GM23338 (cell line): ENCODE measurements at regions not wholly inside any gene's neighbourhood (a gene's known extent, or its start where the extent isn't known, plus 50 kb on each side); places are given as distances from the start of the nearest gene placed in this dataset.

Experiments
- ATAC-seq: fragments of 200-7000 bp; cut with Tn5 transposase; 3 replicates; pipeline ENCODE4 v1.9.1; 2020
- DNase-seq: peaks from one replicate; pipeline ENCODE4 v3.0.0-alpha.2; 2015; ENCODE audit warnings: low spot score
- H2AFZ ChIP-seq: fragments of 200-600 bp; sonication (generic); 2 replicates; pipeline ENCODE4 v1.8.0; 2016; ENCODE audit warnings: antibody characterized with exemption, mild to moderate bottlenecking, moderate library complexity
- H3F3A ChIP-seq: fragments of 200-600 bp; sonication (generic); replicated peaks from 2 replicates; pipeline ENCODE4 v1.8.0; 2017; ENCODE audit warnings: antibody characterized with exemption, mixed run types, low read depth
- H3K27ac ChIP-seq: fragments of 200-600 bp; sonication (generic); 2 replicates; pipeline ENCODE4 v1.6.1; 2016; ENCODE audit warnings: low read depth
- H3K27me3 ChIP-seq: fragments of 200-600 bp; sonication (generic); 2 replicates; pipeline ENCODE4 v1.8.0; 2016; ENCODE audit warnings: mild to moderate bottlenecking, mixed run types, moderate library complexity; ENCODE audit not compliant: insufficient read depth
- H3K36me3 ChIP-seq: fragments of 200-600 bp; sonication (generic); 2 replicates; pipeline ENCODE4 v1.8.0; 2016; ENCODE audit warnings: mild to moderate bottlenecking; ENCODE audit not compliant: insufficient read depth
- H3K4me1 ChIP-seq: fragments of 200-600 bp; sonication (generic); 2 replicates; pipeline ENCODE4 v1.8.0; 2016; ENCODE audit warnings: mild to moderate bottlenecking, moderate library complexity; ENCODE audit not compliant: insufficient read depth
- H3K4me2 ChIP-seq: fragments of 200-600 bp; sonication (generic); 2 replicates; pipeline ENCODE4 v1.7.1; 2017; ENCODE audit warnings: mixed run types
- H3K4me3 ChIP-seq: fragments of 200-600 bp; sonication (generic); 2 replicates; pipeline ENCODE4 v1.6.1; 2016; ENCODE audit warnings: mixed run types
- H3K79me2 ChIP-seq: fragments of 200-600 bp; sonication (generic); replicated peaks from 2 replicates; pipeline ENCODE4 v1.8.0; 2017; ENCODE audit warnings: mild to moderate bottlenecking; ENCODE audit not compliant: insufficient read depth
- H3K9me2 ChIP-seq: fragments of 200-600 bp; sonication (generic); 2 replicates; pipeline ENCODE4 v1.8.0; 2017; ENCODE audit not compliant: insufficient read depth
- H4K20me1 ChIP-seq: fragments of 200-600 bp; sonication (generic); replicated peaks from 2 replicates; pipeline ENCODE4 v1.8.0; 2017; ENCODE audit warnings: mild to moderate bottlenecking; ENCODE audit not compliant: insufficient read depth
- H3K27ac Mint-ChIP-seq: 2 replicates; pipeline ENCODE4 v1.8.0; 2020; ENCODE audit warnings: inconsistent platforms, mild to moderate bottlenecking, moderate library complexity, mixed read lengths
- H3K27me3 Mint-ChIP-seq: 3 replicates; pipeline ENCODE4 v1.8.0; 2022; ENCODE audit warnings: low read depth, mild to moderate bottlenecking, moderate library complexity, mixed read lengths, inconsistent platforms; ENCODE audit not compliant: insufficient read depth, poor library complexity
- H3K36me3 Mint-ChIP-seq: 3 replicates; pipeline ENCODE4 v1.8.0; 2021; ENCODE audit warnings: low read depth, mild to moderate bottlenecking, inconsistent platforms, moderate library complexity, mixed read lengths
- H3K4me1 Mint-ChIP-seq: 3 replicates; pipeline ENCODE4 v1.8.0; 2020; ENCODE audit warnings: mild to moderate bottlenecking, inconsistent platforms, mixed read lengths
- H3K4me3 Mint-ChIP-seq: 3 replicates; pipeline ENCODE4 v1.8.0; 2021; ENCODE audit warnings: moderate library complexity, mild to moderate bottlenecking, inconsistent platforms, mixed read lengths
- H3K9me3 Mint-ChIP-seq: 3 replicates; pipeline ENCODE4 v1.8.0; 2020; ENCODE audit warnings: moderate library complexity, mild to moderate bottlenecking, inconsistent platforms, mixed read lengths
- CREB1 ChIP-seq: fragments of 250-450 bp; sonication (Bioruptor Pico); IDR thresholded peaks from 2 replicates; pipeline ENCODE4 v1.5.0; 2020; ENCODE audit warnings: low read depth, mild to moderate bottlenecking, moderate library complexity
- EZH2 ChIP-seq: fragments of 200-600 bp; sonication (generic); IDR thresholded peaks from one replicate; pipeline ENCODE4 v1.8.0; 2017; ENCODE audit warnings: antibody characterized with exemption, mild to moderate bottlenecking, low read depth; ENCODE audit not compliant: unreplicated experiment
- EZH2phosphoT487 ChIP-seq: fragments of 200-600 bp; sonication (generic); IDR thresholded peaks from one replicate; pipeline ENCODE4 v1.8.1; 2018; ENCODE audit warnings: antibody characterized with exemption; ENCODE audit not compliant: unreplicated experiment
- JUNB ChIP-seq: IDR thresholded peaks from one replicate; pipeline ENCODE4 v1.6.1; 2016; ENCODE audit warnings: antibody characterized with exemption; ENCODE audit not compliant: unreplicated experiment
- NANOG ChIP-seq: IDR thresholded peaks from 2 replicates; pipeline ENCODE4 v1.6.1; 2016; ENCODE audit warnings: antibody characterized with exemption, borderline replicate concordance
- POLR2AphosphoS5 ChIP-seq: IDR thresholded peaks from 2 replicates; pipeline ENCODE4 v1.6.1; 2016; ENCODE audit warnings: antibody characterized with exemption, low read depth
- STAT1 ChIP-seq: IDR thresholded peaks from one replicate; pipeline ENCODE4 v1.6.1; 2016; ENCODE audit warnings: antibody characterized with exemption; ENCODE audit not compliant: unreplicated experiment
- ZNF114 ChIP-seq: fragments of 250-450 bp; sonication (Bioruptor Pico); IDR thresholded peaks from 2 replicates; pipeline ENCODE4 v1.5.0; 2020; ENCODE audit warnings: mild to moderate bottlenecking, moderate library complexity
- ZNF331 ChIP-seq: fragments of 250-450 bp; sonication (Bioruptor Pico); IDR thresholded peaks from 2 replicates; pipeline ENCODE4 v1.5.0; 2020; ENCODE audit warnings: low read depth, mild to moderate bottlenecking, moderate library complexity
- TF ChIP-seq, protein P1 (sequence below): fragments of 250-450 bp; sonication (Bioruptor Pico); IDR thresholded peaks from 2 replicates; pipeline ENCODE4 v1.5.0; 2020; ENCODE audit warnings: mild to moderate bottlenecking, moderate library complexity
- TF ChIP-seq, protein P2 (sequence below): IDR thresholded peaks from one replicate; pipeline ENCODE4 v1.6.1; 2018; ENCODE audit warnings: antibody characterized with exemption; ENCODE audit not compliant: unreplicated experiment
- TF ChIP-seq, protein P3 (sequence below): IDR thresholded peaks from 2 replicates; pipeline ENCODE4 v1.6.1; 2016; ENCODE audit warnings: antibody characterized with exemption
- TF ChIP-seq, protein P4 (sequence below), 2 experiments: fragments of 200-600 bp in 1 of 2; sonication (generic) in 1 of 2; conservative IDR thresholded peaks; 2 replicates each; pipeline versions ENCODE4 v1.5.1 to v1.6.1; 2016 to 2017; ENCODE audit warnings: antibody characterized with exemption in 2 of 2, low read depth in 2 of 2, mild to moderate bottlenecking in 2 of 2, moderate library complexity in 1 of 2

DNA sequence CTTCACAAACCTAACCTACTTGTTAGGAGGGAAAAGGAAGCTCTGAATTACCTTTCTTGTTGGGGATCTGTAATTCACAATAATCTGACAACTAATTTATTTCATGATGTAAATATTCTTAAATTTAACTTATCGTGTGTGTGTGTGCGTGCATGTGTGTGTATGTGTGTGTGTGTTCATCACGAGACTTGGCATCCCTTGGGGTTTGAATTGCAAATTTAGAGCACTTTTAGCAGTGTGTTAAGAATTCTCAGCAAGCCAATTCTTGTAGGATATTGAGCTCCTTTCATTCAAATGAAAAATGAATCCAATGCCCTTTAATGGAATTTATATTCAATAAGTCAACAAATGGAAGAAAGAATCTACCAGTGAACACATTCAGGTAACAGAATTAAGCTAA is 85.9 kb upstream of the C3orf80 start:
- DNase-seq, result no peak

More for the DNA sequence above, 85.9 kb upstream of the C3orf80 start:
- Histone ChIP-seq H3K79me2 (no peaks in the 10 kb centered on the region), H3K27me3 (no peaks in the 10 kb centered on the region), H3F3A (no peaks in the 10 kb centered on the region), H4K20me1 (no peaks in the 10 kb centered on the region), H2AFZ (no peak overlapping the region), H3K27ac (no peak overlapping the region), H3K4me1 (no peaks in the 10 kb centered on the region), H3K9me2 (0 out of 2 replicates have a peak, but pooled peaks cover 4% of the 10 kb centered on the region), H3K4me2 (no peak overlapping the region), H3K36me3 (no peaks in the 10 kb centered on the region), H3K4me3 (no peak overlapping the region)
- TF ChIP-seq EZH2phosphoT487, result no peak
- TF ChIP-seq, protein P1, sequence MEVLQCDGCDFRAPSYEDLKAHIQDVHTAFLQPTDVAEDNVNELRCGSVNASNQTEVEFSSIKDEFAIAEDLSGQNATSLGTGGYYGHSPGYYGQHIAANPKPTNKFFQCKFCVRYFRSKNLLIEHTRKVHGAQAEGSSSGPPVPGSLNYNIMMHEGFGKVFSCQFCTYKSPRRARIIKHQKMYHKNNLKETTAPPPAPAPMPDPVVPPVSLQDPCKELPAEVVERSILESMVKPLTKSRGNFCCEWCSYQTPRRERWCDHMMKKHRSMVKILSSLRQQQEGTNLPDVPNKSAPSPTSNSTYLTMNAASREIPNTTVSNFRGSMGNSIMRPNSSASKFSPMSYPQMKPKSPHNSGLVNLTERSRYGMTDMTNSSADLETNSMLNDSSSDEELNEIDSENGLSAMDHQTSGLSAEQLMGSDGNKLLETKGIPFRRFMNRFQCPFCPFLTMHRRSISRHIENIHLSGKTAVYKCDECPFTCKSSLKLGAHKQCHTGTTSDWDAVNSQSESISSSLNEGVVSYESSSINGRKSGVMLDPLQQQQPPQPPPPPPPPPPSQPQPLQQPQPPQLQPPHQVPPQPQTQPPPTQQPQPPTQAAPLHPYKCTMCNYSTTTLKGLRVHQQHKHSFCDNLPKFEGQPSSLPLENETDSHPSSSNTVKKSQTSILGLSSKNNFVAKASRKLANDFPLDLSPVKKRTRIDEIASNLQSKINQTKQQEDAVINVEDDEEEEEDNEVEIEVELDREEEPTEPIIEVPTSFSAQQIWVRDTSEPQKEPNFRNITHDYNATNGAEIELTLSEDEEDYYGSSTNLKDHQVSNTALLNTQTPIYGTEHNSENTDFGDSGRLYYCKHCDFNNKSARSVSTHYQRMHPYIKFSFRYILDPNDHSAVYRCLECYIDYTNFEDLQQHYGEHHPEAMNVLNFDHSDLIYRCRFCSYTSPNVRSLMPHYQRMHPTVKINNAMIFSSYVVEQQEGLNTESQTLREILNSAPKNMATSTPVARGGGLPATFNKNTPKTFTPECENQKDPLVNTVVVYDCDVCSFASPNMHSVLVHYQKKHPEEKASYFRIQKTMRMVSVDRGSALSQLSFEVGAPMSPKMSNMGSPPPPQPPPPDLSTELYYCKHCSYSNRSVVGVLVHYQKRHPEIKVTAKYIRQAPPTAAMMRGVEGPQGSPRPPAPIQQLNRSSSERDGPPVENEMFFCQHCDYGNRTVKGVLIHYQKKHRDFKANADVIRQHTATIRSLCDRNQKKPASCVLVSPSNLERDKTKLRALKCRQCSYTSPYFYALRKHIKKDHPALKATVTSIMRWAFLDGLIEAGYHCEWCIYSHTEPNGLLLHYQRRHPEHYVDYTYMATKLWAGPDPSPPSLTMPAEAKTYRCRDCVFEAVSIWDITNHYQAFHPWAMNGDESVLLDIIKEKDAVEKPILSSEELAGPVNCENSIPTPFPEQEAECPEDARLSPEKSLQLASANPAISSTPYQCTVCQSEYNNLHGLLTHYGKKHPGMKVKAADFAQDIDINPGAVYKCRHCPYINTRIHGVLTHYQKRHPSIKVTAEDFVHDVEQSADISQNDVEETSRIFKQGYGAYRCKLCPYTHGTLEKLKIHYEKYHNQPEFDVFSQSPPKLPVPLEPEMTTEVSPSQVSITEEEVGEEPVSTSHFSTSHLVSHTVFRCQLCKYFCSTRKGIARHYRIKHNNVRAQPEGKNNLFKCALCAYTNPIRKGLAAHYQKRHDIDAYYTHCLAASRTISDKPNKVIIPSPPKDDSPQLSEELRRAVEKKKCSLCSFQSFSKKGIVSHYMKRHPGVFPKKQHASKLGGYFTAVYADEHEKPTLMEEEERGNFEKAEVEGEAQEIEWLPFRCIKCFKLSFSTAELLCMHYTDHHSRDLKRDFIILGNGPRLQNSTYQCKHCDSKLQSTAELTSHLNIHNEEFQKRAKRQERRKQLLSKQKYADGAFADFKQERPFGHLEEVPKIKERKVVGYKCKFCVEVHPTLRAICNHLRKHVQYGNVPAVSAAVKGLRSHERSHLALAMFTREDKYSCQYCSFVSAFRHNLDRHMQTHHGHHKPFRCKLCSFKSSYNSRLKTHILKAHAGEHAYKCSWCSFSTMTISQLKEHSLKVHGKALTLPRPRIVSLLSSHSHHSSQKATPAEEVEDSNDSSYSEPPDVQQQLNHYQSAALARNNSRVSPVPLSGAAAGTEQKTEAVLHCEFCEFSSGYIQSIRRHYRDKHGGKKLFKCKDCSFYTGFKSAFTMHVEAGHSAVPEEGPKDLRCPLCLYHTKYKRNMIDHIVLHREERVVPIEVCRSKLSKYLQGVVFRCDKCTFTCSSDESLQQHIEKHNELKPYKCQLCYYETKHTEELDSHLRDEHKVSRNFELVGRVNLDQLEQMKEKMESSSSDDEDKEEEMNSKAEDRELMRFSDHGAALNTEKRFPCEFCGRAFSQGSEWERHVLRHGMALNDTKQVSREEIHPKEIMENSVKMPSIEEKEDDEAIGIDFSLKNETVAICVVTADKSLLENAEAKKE (CRISPR knock-in tag), result no peak
- TF ChIP-seq, protein P2, sequence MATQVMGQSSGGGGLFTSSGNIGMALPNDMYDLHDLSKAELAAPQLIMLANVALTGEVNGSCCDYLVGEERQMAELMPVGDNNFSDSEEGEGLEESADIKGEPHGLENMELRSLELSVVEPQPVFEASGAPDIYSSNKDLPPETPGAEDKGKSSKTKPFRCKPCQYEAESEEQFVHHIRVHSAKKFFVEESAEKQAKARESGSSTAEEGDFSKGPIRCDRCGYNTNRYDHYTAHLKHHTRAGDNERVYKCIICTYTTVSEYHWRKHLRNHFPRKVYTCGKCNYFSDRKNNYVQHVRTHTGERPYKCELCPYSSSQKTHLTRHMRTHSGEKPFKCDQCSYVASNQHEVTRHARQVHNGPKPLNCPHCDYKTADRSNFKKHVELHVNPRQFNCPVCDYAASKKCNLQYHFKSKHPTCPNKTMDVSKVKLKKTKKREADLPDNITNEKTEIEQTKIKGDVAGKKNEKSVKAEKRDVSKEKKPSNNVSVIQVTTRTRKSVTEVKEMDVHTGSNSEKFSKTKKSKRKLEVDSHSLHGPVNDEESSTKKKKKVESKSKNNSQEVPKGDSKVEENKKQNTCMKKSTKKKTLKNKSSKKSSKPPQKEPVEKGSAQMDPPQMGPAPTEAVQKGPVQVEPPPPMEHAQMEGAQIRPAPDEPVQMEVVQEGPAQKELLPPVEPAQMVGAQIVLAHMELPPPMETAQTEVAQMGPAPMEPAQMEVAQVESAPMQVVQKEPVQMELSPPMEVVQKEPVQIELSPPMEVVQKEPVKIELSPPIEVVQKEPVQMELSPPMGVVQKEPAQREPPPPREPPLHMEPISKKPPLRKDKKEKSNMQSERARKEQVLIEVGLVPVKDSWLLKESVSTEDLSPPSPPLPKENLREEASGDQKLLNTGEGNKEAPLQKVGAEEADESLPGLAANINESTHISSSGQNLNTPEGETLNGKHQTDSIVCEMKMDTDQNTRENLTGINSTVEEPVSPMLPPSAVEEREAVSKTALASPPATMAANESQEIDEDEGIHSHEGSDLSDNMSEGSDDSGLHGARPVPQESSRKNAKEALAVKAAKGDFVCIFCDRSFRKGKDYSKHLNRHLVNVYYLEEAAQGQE, result no peak
- no peak for TF ChIP-seq ZNF331 (CRISPR knock-in tag)
- no peak for TF ChIP-seq ZNF114 (CRISPR knock-in tag)
- no peak for TF ChIP-seq NANOG
- TF ChIP-seq, protein P3, sequence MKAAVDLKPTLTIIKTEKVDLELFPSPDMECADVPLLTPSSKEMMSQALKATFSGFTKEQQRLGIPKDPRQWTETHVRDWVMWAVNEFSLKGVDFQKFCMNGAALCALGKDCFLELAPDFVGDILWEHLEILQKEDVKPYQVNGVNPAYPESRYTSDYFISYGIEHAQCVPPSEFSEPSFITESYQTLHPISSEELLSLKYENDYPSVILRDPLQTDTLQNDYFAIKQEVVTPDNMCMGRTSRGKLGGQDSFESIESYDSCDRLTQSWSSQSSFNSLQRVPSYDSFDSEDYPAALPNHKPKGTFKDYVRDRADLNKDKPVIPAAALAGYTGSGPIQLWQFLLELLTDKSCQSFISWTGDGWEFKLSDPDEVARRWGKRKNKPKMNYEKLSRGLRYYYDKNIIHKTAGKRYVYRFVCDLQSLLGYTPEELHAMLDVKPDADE, result no peak
- no peak for TF ChIP-seq POLR2AphosphoS5
- TF ChIP-seq JUNB, result no peak
- TF ChIP-seq CREB1 (CRISPR knock-in tag), result no peak
- TF ChIP-seq, protein P4, sequence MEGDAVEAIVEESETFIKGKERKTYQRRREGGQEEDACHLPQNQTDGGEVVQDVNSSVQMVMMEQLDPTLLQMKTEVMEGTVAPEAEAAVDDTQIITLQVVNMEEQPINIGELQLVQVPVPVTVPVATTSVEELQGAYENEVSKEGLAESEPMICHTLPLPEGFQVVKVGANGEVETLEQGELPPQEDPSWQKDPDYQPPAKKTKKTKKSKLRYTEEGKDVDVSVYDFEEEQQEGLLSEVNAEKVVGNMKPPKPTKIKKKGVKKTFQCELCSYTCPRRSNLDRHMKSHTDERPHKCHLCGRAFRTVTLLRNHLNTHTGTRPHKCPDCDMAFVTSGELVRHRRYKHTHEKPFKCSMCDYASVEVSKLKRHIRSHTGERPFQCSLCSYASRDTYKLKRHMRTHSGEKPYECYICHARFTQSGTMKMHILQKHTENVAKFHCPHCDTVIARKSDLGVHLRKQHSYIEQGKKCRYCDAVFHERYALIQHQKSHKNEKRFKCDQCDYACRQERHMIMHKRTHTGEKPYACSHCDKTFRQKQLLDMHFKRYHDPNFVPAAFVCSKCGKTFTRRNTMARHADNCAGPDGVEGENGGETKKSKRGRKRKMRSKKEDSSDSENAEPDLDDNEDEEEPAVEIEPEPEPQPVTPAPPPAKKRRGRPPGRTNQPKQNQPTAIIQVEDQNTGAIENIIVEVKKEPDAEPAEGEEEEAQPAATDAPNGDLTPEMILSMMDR (conservative IDR thresholded peaks at IDR 0.05; ENCODE audit: low read depth in 2 of 2), result no peak
- no peak for TF ChIP-seq STAT1
- no peak for TF ChIP-seq EZH2
- no peak overlapping the region for H3K4me3 Mint-ChIP-seq
- no peaks in the 10 kb centered on the region for H3K27me3 Mint-ChIP-seq
- ATAC-seq, result no peak
- H3K27ac Mint-ChIP-seq, result no peak overlapping the region
- no peaks in the 10 kb centered on the region; the same call in 2 of the 3 replicates for H3K4me1 Mint-ChIP-seq
- peaks cover 9% of the 10 kb centered on the region; the same call in 2 of the 3 replicates for H3K9me3 Mint-ChIP-seq
- H3K36me3 Mint-ChIP-seq, result no peaks in the 10 kb centered on the region; the same call in 2 of the 3 replicates
